Ovary (tissue), 7 donors: ENCODE measurements at regions not wholly inside any gene's neighbourhood (a gene's known extent, or its start where the extent isn't known, plus 50 kb on each side); places are given as distances from the start of the nearest gene placed in this dataset.

ENCODE experiments used
- DNase-seq, 5 donors: peaks; one replicate each; pipeline ENCODE4 v3.0.0-alpha.2; 2019 to 2020
- H3K27ac ChIP-seq, 2 donors: fragments of 200-600 bp; one replicate each; pipeline versions ENCODE4 v1.5.1 to v1.8.0; 2019 to 2022
- H3K27me3 ChIP-seq: fragments of 200-600 bp; one replicate; pipeline ENCODE4 v1.8.0; 2022
- H3K36me3 ChIP-seq: fragments of 200-600 bp; sonication (generic); one replicate; pipeline ENCODE4 v1.5.1; 2019
- H3K4me1 ChIP-seq: one replicate; pipeline ENCODE4 v1.8.1; 2013; ENCODE audit warnings: mild to moderate bottlenecking, moderate library complexity; ENCODE audit not compliant: insufficient read depth
- H3K4me3 ChIP-seq: fragments of 200-600 bp; sonication (generic); one replicate; pipeline ENCODE4 v1.5.1; 2017
- H3K9me3 ChIP-seq, 2 donors: fragments of 200-600 bp in 1 of 2; sonication (generic) in 1 of 2; one replicate each; pipeline versions ENCODE4 v1.5.1 to v1.8.1; 2013 to 2019; ENCODE audit warnings: mild to moderate bottlenecking in 1 of 2, moderate library complexity in 1 of 2
- CTCF ChIP-seq, 3 donors: fragments of 450-650 bp in 2 of 3; fragments of 200-600 bp in 1 of 3; IDR thresholded peaks; one replicate each; pipeline versions ENCODE4 v1.5.1 to v1.8.0; 2016 to 2022; ENCODE audit warnings: antibody characterized with exemption in 3 of 3, mild to moderate bottlenecking in 1 of 3
- EP300 ChIP-seq: sonication (generic); formaldehyde crosslinking; IDR thresholded peaks from one replicate; pipeline ENCODE4 v1.6.1; 2017; ENCODE audit warnings: antibody characterized with exemption
- POLR2A ChIP-seq: fragments of 450-650 bp; IDR thresholded peaks from one replicate; pipeline ENCODE4 v1.6.1; 2017; ENCODE audit warnings: antibody characterized with exemption, mild to moderate bottlenecking, moderate library complexity
- WGBS, 3 donors: extraction: QIAGEN DNeasy Blood & Tissue Kit in 1 of 3; methylation state at CpG; one replicate each; pipeline versions ENCODE4 v1.1.5 to v1.1.7; 2013 to 2017; 5-methylcytosine and 5-hydroxymethylcytosine counted together
- intact Hi-C, 4 donors: fragments of 100-400 bp; cut with DNase I; formaldehyde crosslinking; loops; one replicate each; pipeline versions ENCODE4 v1.11.0 to v1.15.1; 2022 to 2023
- donor health status: DM: no; HTN: no; CAD: no; lungs with moderate emphysema.
- donor health status: DM: no; HTN: no; CAD: no.
- donor health status: Bipolar disorder and iron deficiency.
- donor health status: DM: no; HTN: no; CAD: no.
- donor health status: DM: yes; HTN: yes; CAD: no.

- no peak for TF ChIP-seq CTCF (IDR thresholded peaks at IDR 0.05)
- TF ChIP-seq EP300: no peak
- TF ChIP-seq POLR2A: no peak
- Histone ChIP-seq H3K9me3 (no peaks in the 10 kb centered on the region), H3K36me3 (no peaks in the 10 kb centered on the region), H3K4me1 (no peaks in the 10 kb centered on the region), H3K27me3 (no peaks in the 10 kb centered on the region), H3K27ac (no peak overlapping the region), H3K4me3 (no peak overlapping the region)
- 82 to 88% (median 88%) methylated on average over 5 of the region's 5 CpGs for WGBS, 3 donors
- DNase-seq: no peak
- intact Hi-C loops: no loop called here
These were observed 110.5 kb upstream of the ZNF32 start for GRCh38 chr10:43759216-43759615.

GRCh38 chr10:43756341-43756740 is 107.7 kb upstream of the ZNF32 start:
- DNase-seq: no peak
- Histone ChIP-seq H3K4me3 (no peak overlapping the region), H3K4me1 (no peaks in the 10 kb centered on the region), H3K36me3 (no peaks in the 10 kb centered on the region), H3K9me3 (no peaks in the 10 kb centered on the region), H3K27me3 (no peaks in the 10 kb centered on the region), H3K27ac (no peak overlapping the region)
- intact Hi-C loops: no loop called here
- WGBS, 3 donors: 16 to 37% (median 21%) methylated on average over 3 of the region's 3 CpGs
- no peak for TF ChIP-seq EP300

- H3K9me3 ChIP-seq: no peaks in the 10 kb centered on the region
- 89 to 94% (median 93%) methylated on average over 8 of the region's 8 CpGs for WGBS, 3 donors
- intact Hi-C loops: no loop called here
- TF ChIP-seq EP300 (no peak), CTCF (IDR thresholded peaks at IDR 0.05) (no peak), POLR2A (no peak)
- no peak overlapping the region for H3K27ac ChIP-seq
- no peak overlapping the region for H3K4me3 ChIP-seq
- DNase-seq: no peak
- no peaks in the 10 kb centered on the region for H3K27me3 ChIP-seq
- no peaks in the 10 kb centered on the region for H3K4me1 ChIP-seq
- no peaks in the 10 kb centered on the region for H3K36me3 ChIP-seq
These were observed 106.0 kb upstream of the ZNF32 start for GRCh38 chr10:43754569-43755260.

- no peak for TF ChIP-seq CTCF (IDR thresholded peaks at IDR 0.05)
- no peak for TF ChIP-seq EP300
- no peak for TF ChIP-seq POLR2A
These were observed 104.8 kb upstream of the ZNF32 start for GRCh38 chr10:43753397-43754061.

GRCh38 chr10:43752682-43753081 is 104.0 kb upstream of the ZNF32 start:
- no peaks in the 10 kb centered on the region for H3K9me3 ChIP-seq
- no peak for DNase-seq
- H3K27me3 ChIP-seq: no peaks in the 10 kb centered on the region
- TF ChIP-seq CTCF (IDR thresholded peaks at IDR 0.05) (no peak), POLR2A (no peak), EP300 (no peak)
- no peak overlapping the region for H3K4me3 ChIP-seq
- no peaks in the 10 kb centered on the region for H3K4me1 ChIP-seq
- no peak overlapping the region for H3K27ac ChIP-seq
- no peaks in the 10 kb centered on the region for H3K36me3 ChIP-seq
- intact Hi-C loops: no loop called here
- WGBS, 3 donors: 90 to 100% (median 97%) methylated on average over 1 of the region's 1 CpG

More at GRCh38 chr10:43753397-43754061, 104.8 kb upstream of the ZNF32 start:
- H3K27me3 ChIP-seq: no peaks in the 10 kb centered on the region
- no peaks in the 10 kb centered on the region for H3K36me3 ChIP-seq
- 87 to 89% (median 89%) methylated on average over 18 of the region's 18 CpGs for WGBS, 3 donors
- H3K27ac ChIP-seq: no peak overlapping the region
- H3K9me3 ChIP-seq: no peaks in the 10 kb centered on the region
- H3K4me1 ChIP-seq: no peaks in the 10 kb centered on the region
- no peak for DNase-seq
- intact Hi-C loops: no loop called here
- H3K4me3 ChIP-seq: no peak overlapping the region
